GM12801 (cell line): ENCODE measurements at regions not wholly inside any gene's neighbourhood (a gene's known extent, or its start where the extent isn't known, plus 50 kb on each side); places are given as distances from the start of the nearest gene placed in this dataset.

Experiments used
- TF ChIP-seq, protein P1 (sequence below): IDR thresholded peaks from one replicate; pipeline ENCODE4 v1.5.1; 2011; ENCODE audit warnings: control low read depth; ENCODE audit not compliant: insufficient read length; ENCODE audit errors: extremely low read depth

DNA sequence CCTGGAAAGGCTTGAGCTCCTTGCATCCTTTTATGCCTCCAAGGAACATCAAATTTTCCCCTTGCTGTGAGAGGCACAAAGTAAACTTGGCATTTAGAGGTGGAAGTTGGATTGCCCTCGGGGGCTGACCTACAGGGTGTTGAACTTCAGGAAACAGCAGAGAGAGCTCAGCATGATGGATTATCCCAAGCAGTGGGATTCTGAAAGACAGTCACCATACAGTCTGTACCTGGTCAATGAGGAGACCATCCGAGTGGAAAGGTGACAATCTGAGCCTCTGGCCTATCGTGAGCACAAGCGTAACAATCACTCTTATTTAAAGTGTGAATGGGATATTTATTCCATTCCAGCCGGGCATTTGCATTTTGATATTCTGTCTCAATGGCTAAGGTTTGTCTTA, 105.6 kb upstream of the NECTIN3 start:
- TF ChIP-seq, protein P1, sequence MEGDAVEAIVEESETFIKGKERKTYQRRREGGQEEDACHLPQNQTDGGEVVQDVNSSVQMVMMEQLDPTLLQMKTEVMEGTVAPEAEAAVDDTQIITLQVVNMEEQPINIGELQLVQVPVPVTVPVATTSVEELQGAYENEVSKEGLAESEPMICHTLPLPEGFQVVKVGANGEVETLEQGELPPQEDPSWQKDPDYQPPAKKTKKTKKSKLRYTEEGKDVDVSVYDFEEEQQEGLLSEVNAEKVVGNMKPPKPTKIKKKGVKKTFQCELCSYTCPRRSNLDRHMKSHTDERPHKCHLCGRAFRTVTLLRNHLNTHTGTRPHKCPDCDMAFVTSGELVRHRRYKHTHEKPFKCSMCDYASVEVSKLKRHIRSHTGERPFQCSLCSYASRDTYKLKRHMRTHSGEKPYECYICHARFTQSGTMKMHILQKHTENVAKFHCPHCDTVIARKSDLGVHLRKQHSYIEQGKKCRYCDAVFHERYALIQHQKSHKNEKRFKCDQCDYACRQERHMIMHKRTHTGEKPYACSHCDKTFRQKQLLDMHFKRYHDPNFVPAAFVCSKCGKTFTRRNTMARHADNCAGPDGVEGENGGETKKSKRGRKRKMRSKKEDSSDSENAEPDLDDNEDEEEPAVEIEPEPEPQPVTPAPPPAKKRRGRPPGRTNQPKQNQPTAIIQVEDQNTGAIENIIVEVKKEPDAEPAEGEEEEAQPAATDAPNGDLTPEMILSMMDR, result no peak

DNA sequence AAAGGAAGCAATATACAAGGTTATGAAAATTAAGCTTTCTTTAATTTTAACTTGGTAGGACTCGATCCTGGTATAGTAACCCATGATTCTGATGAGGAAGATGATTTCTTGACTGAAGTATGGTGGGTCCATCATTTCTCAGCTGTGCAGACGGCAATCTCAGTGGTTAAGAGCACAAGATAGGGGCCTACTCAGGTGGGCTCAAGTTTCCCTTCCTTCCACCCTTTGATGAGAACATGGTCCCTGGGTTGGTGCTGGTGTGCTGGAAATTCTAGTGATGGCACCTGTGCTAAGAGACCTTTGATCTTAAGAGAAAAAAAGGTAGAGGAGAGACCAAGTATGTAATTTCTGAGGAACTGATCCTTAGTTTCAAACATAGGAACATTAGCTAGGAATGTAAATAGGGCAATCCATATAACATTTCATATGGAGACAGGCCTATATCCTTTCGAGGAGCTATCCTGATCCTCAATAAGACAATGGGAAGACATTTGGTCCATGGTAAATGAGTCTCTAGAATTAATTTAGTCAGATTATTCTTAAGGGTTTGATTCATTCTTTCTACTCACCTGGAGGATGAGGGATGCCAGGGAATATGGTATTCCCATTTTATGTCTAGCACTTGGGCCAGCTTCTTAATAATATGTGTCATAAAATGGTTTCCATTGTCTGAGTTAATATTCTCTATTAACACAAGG, 104.5 kb upstream of the NECTIN3 start:
- TF ChIP-seq, protein P1, result no peak

DNA sequence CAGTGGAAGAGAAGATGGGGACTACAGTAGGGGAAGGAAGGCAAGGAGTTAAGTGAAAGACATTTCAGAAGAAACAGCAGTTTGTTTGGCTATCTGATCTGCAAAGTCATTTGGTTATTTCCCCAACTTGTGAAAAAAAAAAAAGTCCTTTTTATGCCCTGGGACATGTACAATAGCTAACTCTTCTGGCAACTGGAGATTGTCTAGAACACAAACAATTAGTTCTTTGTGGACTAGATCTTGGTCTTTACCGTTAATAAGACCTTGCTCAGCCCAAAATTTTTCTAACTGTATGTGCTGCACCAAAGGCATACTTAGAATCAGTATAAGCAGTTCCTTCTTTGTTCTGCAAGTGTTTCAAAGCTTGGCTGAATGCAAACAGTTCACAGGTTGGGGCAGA, 103.5 kb upstream of the NECTIN3 start:
- TF ChIP-seq, protein P1, result no peak

DNA sequence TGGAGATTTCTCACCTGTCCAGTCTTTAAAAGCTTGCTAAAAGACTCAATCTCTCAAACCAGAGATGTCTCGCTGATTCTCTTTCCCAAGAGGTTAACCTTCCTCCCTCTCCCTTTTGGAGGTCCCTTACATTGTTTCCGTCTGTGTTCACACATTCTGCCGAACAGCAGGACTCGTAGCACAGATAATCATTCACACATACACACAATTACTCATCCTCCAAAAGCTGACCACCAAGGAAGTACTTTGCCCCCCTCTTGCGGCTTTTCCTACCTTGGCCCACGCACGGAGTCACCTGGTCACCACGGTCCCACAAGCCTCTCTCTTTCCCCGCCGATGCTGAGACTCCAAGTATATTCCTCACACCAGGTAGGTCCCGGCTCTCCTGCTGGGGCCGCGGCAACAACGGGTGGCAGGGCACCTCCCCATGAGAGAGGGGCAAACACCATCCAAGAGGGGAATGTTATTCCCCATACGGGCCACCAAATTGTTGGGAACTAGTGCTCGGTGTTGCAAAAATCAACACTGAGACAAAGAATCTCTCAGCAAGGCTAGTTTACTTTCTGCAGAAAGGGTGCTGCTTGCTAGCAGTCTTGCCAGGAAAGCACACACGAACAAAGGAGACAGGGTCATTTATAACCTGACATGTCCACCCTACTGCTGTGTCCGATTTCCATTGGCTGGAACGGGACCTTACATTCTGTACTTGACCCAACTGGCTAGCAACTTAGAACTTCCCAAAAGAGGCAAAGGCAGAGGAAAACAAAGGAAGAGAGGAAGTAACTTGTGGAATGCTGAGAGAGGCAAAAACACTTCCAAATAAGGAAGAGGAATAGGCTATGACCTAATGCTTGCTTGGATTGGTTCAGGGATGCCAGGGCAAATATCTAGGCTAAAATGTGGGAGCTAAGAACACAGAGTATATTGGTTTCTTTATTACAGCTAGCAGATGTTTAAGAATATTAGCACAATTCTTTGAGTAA, 102.1 kb upstream of the NECTIN3 start:
- TF ChIP-seq, protein P1, result no peak

DNA sequence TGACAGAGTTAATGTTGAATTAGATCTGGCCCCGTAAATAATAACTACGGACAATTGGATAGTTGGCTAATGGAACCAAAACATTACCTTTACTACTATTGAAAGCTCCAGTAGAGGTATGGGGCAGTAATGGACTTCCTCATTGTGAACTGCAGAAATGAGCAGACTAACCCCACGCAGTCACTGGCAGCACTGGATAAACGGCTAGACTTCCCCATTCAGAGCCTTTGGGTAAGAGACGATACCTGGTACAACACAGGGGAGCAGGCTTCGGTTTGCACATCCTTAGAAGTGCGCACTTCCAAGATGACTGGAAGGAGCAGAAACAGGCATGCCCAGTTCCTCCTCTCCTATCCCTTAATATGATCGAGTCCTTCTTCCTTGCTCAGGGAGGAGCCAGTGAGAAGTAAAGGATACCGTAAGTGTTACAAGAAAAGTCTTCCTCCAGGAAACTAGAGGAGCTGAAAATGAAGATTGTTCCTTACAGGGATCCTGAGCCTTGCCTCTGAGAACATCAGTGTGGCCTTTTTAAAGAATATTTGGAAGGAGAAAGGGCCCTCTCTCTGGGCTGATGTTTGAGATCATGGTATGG, 100.5 kb upstream of the NECTIN3 start:
- TF ChIP-seq, protein P1, result no peak

DNA sequence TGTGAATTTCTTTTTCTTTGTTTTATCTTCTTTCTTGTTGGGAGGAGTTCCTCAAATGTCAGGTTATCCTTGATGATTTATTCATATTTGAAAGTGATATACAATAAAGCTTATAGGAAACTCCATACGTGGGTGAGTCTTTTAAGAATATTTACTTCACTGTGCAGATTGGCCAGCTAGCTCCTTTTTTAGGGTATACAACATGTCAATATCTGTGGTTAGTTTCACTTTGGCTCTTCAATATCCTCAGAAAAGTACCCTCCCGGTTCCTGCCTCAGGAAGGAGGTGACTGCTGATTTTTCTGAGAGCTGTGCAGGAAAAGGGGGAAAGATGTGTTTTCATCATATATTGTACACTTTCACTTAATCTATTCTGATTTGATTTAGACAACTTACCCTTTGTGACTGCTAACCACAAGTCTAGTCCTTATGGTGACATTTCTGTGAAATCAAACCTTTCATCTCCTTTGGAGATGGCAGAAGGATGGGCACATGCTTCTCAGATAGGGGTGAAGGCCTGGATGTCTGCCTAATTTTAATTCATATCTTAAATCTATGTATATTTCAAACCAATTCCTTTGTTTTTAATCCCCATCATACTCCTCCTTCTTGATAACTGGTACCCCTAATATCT, 98.2 kb upstream of the NECTIN3 start:
- TF ChIP-seq, protein P1, result no peak

DNA sequence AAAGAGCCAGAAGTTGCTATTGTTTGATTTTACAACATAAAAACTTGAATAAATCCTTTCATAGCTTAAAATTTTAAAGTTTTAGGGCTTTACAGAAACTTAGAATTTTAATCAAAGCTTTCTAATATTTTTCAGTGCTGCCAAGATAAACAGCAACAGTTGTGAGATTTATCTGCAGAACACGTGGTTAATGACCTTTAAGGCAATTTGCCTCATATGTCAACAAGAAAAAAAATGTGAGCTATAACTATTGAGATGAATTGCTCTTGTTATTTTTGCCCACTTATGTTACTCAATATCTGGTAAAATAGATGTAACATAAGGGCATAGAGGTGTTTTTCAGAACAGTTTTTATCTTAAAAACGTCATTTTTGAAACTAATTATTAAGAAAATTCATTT, 96.7 kb upstream of the NECTIN3 start:
- TF ChIP-seq, protein P1, result no peak
